ENCODE measurements at regions not wholly inside any gene's neighbourhood (a gene's known extent, or its start where the extent isn't known, plus 50 kb on each side); places are given as distances from the start of the nearest gene placed in this dataset.
A peak's percentile ranks its signal among the peaks of the same experiment; 100 is the strongest.

- DNase-seq (ENCODE audit: low spot score) = no peak
- 90% methylated on average over 1 of the region's 1 CpG for WGBS (ENCODE audit: low lambda C conversion rate, missing lambda C conversion rate)
These were observed 1477.8 kb downstream of the FAM181B start for GRCh38 chr11:81255895-81256294.

GRCh38 chr11:81253244-81253643, 1480.4 kb downstream of the FAM181B start:
- H3K9me2 ChIP-seq (replicated peaks; ENCODE audit: insufficient read depth) = no peaks in the 10 kb centered on the region
- H3K4me3 ChIP-seq = no peak overlapping the region
- no peak overlapping the region for H3K27ac ChIP-seq
- H3K4me1 ChIP-seq (ENCODE audit: insufficient read depth) = no peaks in the 10 kb centered on the region
- no peaks in the 10 kb centered on the region for H3K79me2 ChIP-seq
- TF ChIP-seq CTCF (IDR thresholded peaks at IDR 0.05; ENCODE audit: poor library complexity) = no peak
- no peak for TF ChIP-seq EZH2 (IDR thresholded peaks at IDR 0.05; ENCODE audit: borderline replicate concordance)
- TF ChIP-seq EZH2phosphoT487 (IDR thresholded peaks at IDR 0.05; ENCODE audit: low read depth, severe bottlenecking, unreplicated experiment) = no peak
- DNase-seq (ENCODE audit: low spot score) = no peak
- no peaks in the 10 kb centered on the region for H3K9me3 ChIP-seq (ENCODE audit: low read depth)
- H3K36me3 ChIP-seq (replicated peaks; ENCODE audit: insufficient read depth, low read depth) = no peaks in the 10 kb centered on the region
- peak overlapping the region; percentile 11 for H3K4me2 ChIP-seq
- WGBS (ENCODE audit: low lambda C conversion rate, missing lambda C conversion rate) = 61% methylated on average over 1 of the region's 1 CpG
- H4K20me1 ChIP-seq (ENCODE audit: insufficient read depth, poor library complexity, severe bottlenecking) = no peaks in the 10 kb centered on the region
- H3K27me3 ChIP-seq = no peaks in the 10 kb centered on the region
- H2AFZ ChIP-seq = no peak overlapping the region

More at GRCh38 chr11:81255895-81256294, 1477.8 kb downstream of the FAM181B start:
- H3K36me3 ChIP-seq (replicated peaks; ENCODE audit: insufficient read depth, low read depth) = no peaks in the 10 kb centered on the region
- TF ChIP-seq CTCF (IDR thresholded peaks at IDR 0.05; ENCODE audit: poor library complexity) = no peak
- H4K20me1 ChIP-seq (ENCODE audit: insufficient read depth, poor library complexity, severe bottlenecking) = no peaks in the 10 kb centered on the region
- no peaks in the 10 kb centered on the region for H3K27me3 ChIP-seq
- H3K4me2 ChIP-seq = no peak overlapping the region
- no peak overlapping the region for H3K27ac ChIP-seq
- H3K9me3 ChIP-seq (ENCODE audit: low read depth) = no peaks in the 10 kb centered on the region
- no peaks in the 10 kb centered on the region for H3K9me2 ChIP-seq (replicated peaks; ENCODE audit: insufficient read depth)
- H2AFZ ChIP-seq = no peak overlapping the region
- H3K4me3 ChIP-seq = no peak overlapping the region
- no peaks in the 10 kb centered on the region for H3K79me2 ChIP-seq
- no peaks in the 10 kb centered on the region for H3K4me1 ChIP-seq (ENCODE audit: insufficient read depth)

GRCh38 chr11:81246941-81247340, 1486.7 kb downstream of the FAM181B start:
- H3K9me3 ChIP-seq (ENCODE audit: low read depth) = no peaks in the 10 kb centered on the region
- no peaks in the 10 kb centered on the region for H3K9me2 ChIP-seq (replicated peaks; ENCODE audit: insufficient read depth)
- peak overlapping the region; percentile 50 for H3K27ac ChIP-seq
- no peaks in the 10 kb centered on the region for H3K79me2 ChIP-seq
- peaks cover 9% of the 10 kb centered on the region for H3K4me1 ChIP-seq (ENCODE audit: insufficient read depth)
- peak; percentile 26 for DNase-seq (ENCODE audit: low spot score)
- no peak overlapping the region for H2AFZ ChIP-seq
- H3K27me3 ChIP-seq = no peaks in the 10 kb centered on the region
- WGBS (ENCODE audit: low lambda C conversion rate, missing lambda C conversion rate) = 44% methylated on average over 3 of the region's 3 CpGs
- no peak for TF ChIP-seq CTCF (IDR thresholded peaks at IDR 0.05; ENCODE audit: poor library complexity)
- TF ChIP-seq EZH2 (IDR thresholded peaks at IDR 0.05; ENCODE audit: borderline replicate concordance) = no peak
- no peak for TF ChIP-seq EZH2phosphoT487 (IDR thresholded peaks at IDR 0.05; ENCODE audit: low read depth, severe bottlenecking, unreplicated experiment)
- peak overlapping the region; percentile 65 for H3K4me2 ChIP-seq
- no peaks in the 10 kb centered on the region for H3K36me3 ChIP-seq (replicated peaks; ENCODE audit: insufficient read depth, low read depth)
- no peaks in the 10 kb centered on the region for H4K20me1 ChIP-seq (ENCODE audit: insufficient read depth, poor library complexity, severe bottlenecking)
- no peak overlapping the region for H3K4me3 ChIP-seq

DNA sequence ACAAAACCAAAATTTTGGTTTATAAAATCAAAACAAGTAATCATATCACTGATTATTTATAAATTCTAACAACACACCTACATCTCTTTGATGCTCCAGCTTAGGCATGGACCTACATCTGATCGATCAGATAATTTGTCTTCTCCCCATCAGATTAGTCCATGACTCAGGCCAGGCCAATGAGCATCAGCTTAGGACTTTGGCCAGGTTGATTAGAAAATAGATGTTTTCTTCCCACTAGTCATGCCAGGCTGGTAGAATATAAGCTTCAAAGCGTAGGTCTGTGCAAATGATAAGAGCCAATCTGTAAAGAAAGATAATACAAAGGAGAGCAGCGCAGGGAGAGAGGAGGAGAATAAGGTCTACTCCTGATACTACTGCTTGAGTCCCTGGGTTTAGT, 1487.9 kb downstream of the FAM181B start:
- Histone ChIP-seq H3K4me3 (no peak overlapping the region), H2AFZ (no peak overlapping the region), H3K9me2 (replicated peaks; ENCODE audit: insufficient read depth) (no peaks in the 10 kb centered on the region), H3K27ac (no peak overlapping the region), H3K9me3 (ENCODE audit: low read depth) (no peaks in the 10 kb centered on the region), H3K79me2 (no peaks in the 10 kb centered on the region), H3K4me2 (no peak overlapping the region), H3K36me3 (replicated peaks; ENCODE audit: insufficient read depth, low read depth) (no peaks in the 10 kb centered on the region), H3K4me1 (ENCODE audit: insufficient read depth) (peaks cover 9% of the 10 kb centered on the region), H3K27me3 (no peaks in the 10 kb centered on the region), H4K20me1 (ENCODE audit: insufficient read depth, poor library complexity, severe bottlenecking) (no peaks in the 10 kb centered on the region)
- TF ChIP-seq EZH2 (IDR thresholded peaks at IDR 0.05; ENCODE audit: borderline replicate concordance) (no peak), CTCF (IDR thresholded peaks at IDR 0.05; ENCODE audit: poor library complexity) (no peak), EZH2phosphoT487 (IDR thresholded peaks at IDR 0.05; ENCODE audit: low read depth, severe bottlenecking, unreplicated experiment) (no peak)
- 75% methylated on average over 3 of the region's 3 CpGs for WGBS (ENCODE audit: low lambda C conversion rate, missing lambda C conversion rate)
- peak; percentile 6 for DNase-seq (ENCODE audit: low spot score)
